ENCODE measurements at regions not wholly inside any gene's neighbourhood (a gene's known extent, or its start where the extent isn't known, plus 50 kb on each side); places are given as distances from the start of the nearest gene placed in this dataset.

- TF ChIP-seq EZH2phosphoT487 (conservative IDR thresholded peaks at IDR 0.05; ENCODE audit: low read length) (no peak), CTCF (IDR thresholded peaks at IDR 0.05; ENCODE audit: insufficient read depth, low read length, poor library complexity, severe bottlenecking) (no peak)
Measured at GRCh38 chr9:95801797-95802196, 73.7 kb upstream of the ERCC6L2 start.

Data from SU-DHL-6 (cell line).